Glutamatergic neuron (in vitro differentiated cells): ENCODE measurements at regions not wholly inside any gene's neighbourhood (a gene's known extent, or its start where the extent isn't known, plus 50 kb on each side); places are given as distances from the start of the nearest gene placed in this dataset.

ENCODE experiments used
- DNase-seq: peaks from one replicate; pipeline ENCODE4 v3.0.0; 2022
- H3K27ac Mint-ChIP-seq: one replicate; pipeline ENCODE4 v1.8.0; 2020; ENCODE audit warnings: mild to moderate bottlenecking, mixed read lengths, inconsistent platforms; ENCODE audit not compliant: unreplicated experiment
- H3K27me3 Mint-ChIP-seq: one replicate; pipeline ENCODE4 v1.8.0; 2020; ENCODE audit warnings: mild to moderate bottlenecking, moderate library complexity, mixed read lengths, inconsistent platforms; ENCODE audit not compliant: unreplicated experiment
- H3K36me3 Mint-ChIP-seq: one replicate; pipeline ENCODE4 v1.8.0; 2020; ENCODE audit warnings: mild to moderate bottlenecking, mixed read lengths, inconsistent platforms; ENCODE audit not compliant: unreplicated experiment
- H3K4me1 Mint-ChIP-seq: one replicate; pipeline ENCODE4 v1.8.0; 2020; ENCODE audit warnings: mild to moderate bottlenecking, low read depth, mixed read lengths, inconsistent platforms; ENCODE audit not compliant: unreplicated experiment
- H3K4me3 Mint-ChIP-seq: one replicate; pipeline ENCODE4 v1.8.0; 2020; ENCODE audit warnings: mild to moderate bottlenecking, mixed read lengths, inconsistent platforms; ENCODE audit not compliant: unreplicated experiment
- H3K9me3 Mint-ChIP-seq: one replicate; pipeline ENCODE4 v1.8.0; 2020; ENCODE audit warnings: mild to moderate bottlenecking, moderate library complexity, mixed read lengths, inconsistent platforms; ENCODE audit not compliant: unreplicated experiment
- TF ChIP-seq, protein P1 (sequence below): fragments of 200-600 bp; sonication (generic); IDR thresholded peaks from one replicate; pipeline ENCODE4 v1.5.0; 2021; ENCODE audit not compliant: partially characterized antibody, unreplicated experiment

DNA sequence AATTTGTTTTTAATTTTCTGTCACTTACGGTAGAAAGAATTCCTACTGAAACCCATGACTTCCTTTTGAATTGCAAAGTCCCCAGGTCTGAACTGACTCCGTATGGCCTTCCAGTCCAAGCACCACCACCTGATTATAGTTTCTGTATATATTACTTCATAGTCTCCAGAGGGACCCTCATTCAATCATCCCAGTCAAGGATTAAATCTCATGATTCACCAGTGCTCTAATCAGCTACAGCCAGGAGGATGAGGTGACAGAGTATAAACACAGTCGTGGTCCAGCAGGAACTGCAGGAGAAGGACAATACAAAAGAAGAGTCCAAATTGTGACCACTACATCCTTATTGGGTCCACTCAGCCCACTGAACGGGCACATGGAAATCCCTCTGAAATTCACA lies 418.9 kb upstream of the C16orf82 start:
- Mint-ChIP-seq H3K4me1 (no peaks in the 10 kb centered on the region), H3K9me3 (no peaks in the 10 kb centered on the region), H3K4me3 (no peak overlapping the region), H3K36me3 (no peaks in the 10 kb centered on the region), H3K27ac (no peak overlapping the region), H3K27me3 (peaks cover 3% of the 10 kb centered on the region)
- no peak for DNase-seq
- TF ChIP-seq, protein P1, sequence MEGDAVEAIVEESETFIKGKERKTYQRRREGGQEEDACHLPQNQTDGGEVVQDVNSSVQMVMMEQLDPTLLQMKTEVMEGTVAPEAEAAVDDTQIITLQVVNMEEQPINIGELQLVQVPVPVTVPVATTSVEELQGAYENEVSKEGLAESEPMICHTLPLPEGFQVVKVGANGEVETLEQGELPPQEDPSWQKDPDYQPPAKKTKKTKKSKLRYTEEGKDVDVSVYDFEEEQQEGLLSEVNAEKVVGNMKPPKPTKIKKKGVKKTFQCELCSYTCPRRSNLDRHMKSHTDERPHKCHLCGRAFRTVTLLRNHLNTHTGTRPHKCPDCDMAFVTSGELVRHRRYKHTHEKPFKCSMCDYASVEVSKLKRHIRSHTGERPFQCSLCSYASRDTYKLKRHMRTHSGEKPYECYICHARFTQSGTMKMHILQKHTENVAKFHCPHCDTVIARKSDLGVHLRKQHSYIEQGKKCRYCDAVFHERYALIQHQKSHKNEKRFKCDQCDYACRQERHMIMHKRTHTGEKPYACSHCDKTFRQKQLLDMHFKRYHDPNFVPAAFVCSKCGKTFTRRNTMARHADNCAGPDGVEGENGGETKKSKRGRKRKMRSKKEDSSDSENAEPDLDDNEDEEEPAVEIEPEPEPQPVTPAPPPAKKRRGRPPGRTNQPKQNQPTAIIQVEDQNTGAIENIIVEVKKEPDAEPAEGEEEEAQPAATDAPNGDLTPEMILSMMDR, result no peak

GRCh38 chr16:26648851-26649250 lies 417.9 kb upstream of the C16orf82 start:
- no peaks in the 10 kb centered on the region for H3K36me3 Mint-ChIP-seq
- H3K4me3 Mint-ChIP-seq, result no peak overlapping the region
- no peaks in the 10 kb centered on the region for H3K9me3 Mint-ChIP-seq
- no peak for DNase-seq
- H3K27ac Mint-ChIP-seq, result no peak overlapping the region
- H3K27me3 Mint-ChIP-seq, result peaks cover 3% of the 10 kb centered on the region
- TF ChIP-seq, protein P1, result no peak
- no peaks in the 10 kb centered on the region for H3K4me1 Mint-ChIP-seq

DNA sequence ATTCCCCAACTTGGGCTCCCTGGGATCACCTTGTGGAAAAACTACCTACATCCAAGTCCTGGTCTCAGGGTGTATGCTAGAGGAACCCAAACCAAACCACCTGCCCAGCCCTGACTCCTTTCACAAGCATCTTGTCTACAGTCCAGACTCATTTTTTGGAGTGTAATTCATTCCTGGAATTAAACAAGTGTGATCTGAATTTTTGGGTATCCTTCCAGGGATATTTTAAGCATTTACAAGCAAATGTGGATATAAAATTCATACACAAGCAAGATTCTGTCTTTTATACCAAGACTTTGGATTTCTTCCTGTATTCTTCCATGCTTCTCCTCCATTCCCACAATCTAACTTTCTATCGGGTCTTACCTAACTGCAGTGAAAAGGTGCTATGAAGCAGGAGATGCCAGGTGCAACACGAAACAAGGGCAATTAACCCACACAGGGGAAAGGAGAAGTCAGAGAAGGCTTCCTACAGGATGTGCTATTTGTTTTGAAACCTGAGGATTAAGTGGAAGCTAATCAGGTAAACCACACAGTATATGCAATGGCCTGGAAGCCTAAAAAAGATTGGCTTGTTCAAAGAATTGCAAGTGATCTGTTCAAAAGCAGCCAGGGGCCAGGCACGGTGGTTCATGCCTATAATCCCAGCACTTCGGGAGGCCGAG lies 417.2 kb upstream of the C16orf82 start:
- no peak overlapping the region for H3K4me3 Mint-ChIP-seq
- H3K4me1 Mint-ChIP-seq, result no peaks in the 10 kb centered on the region
- no peak overlapping the region for H3K27ac Mint-ChIP-seq
- peaks cover 3% of the 10 kb centered on the region for H3K27me3 Mint-ChIP-seq
- H3K9me3 Mint-ChIP-seq, result no peaks in the 10 kb centered on the region
- TF ChIP-seq, protein P1, result no peak
- H3K36me3 Mint-ChIP-seq, result no peaks in the 10 kb centered on the region
- no peak for DNase-seq

DNA sequence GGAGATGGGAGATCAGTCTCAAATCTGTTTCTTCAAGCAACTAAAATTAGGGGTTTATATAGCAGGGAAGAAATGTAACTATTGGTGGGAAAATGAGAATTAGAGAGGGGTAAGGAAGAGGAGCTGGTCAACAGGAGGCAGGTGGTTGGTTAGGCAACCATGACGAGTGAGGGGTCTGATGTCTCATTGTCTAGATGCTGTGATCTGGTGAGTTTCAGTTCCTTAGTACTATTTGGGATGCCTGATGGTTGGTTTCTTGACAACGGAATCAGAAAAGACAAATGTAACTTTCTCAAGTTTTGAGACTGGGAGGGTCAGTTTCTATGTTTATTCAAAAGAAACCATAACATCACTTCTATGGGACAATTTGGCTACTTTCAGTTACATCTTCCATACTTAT lies 415.3 kb upstream of the C16orf82 start:
- no peak overlapping the region for H3K4me3 Mint-ChIP-seq
- no peaks in the 10 kb centered on the region for H3K27me3 Mint-ChIP-seq
- H3K9me3 Mint-ChIP-seq, result no peaks in the 10 kb centered on the region
- H3K36me3 Mint-ChIP-seq, result no peaks in the 10 kb centered on the region
- DNase-seq, result no peak
- TF ChIP-seq, protein P1, result no peak
- no peaks in the 10 kb centered on the region for H3K4me1 Mint-ChIP-seq
- no peak overlapping the region for H3K27ac Mint-ChIP-seq

- no peaks in the 10 kb centered on the region for H3K4me1 Mint-ChIP-seq
- TF ChIP-seq, protein P1, result no peak
- H3K4me3 Mint-ChIP-seq, result no peak overlapping the region
- no peak for DNase-seq
- no peak overlapping the region for H3K27ac Mint-ChIP-seq
- H3K9me3 Mint-ChIP-seq, result no peaks in the 10 kb centered on the region
- no peaks in the 10 kb centered on the region for H3K27me3 Mint-ChIP-seq
- no peaks in the 10 kb centered on the region for H3K36me3 Mint-ChIP-seq
These were observed 414.8 kb upstream of the C16orf82 start for GRCh38 chr16:26651884-26652283.
